ENCODE measurements at regions not wholly inside any gene's neighbourhood (a gene's known extent, or its start where the extent isn't known, plus 50 kb on each side); places are given as distances from the start of the nearest gene placed in this dataset.
"Not testable (repeated sequence)": the region's sequence is repeated elsewhere in the genome, so short reads cannot be mapped to it uniquely, and the experiment has no call there.

DNA sequence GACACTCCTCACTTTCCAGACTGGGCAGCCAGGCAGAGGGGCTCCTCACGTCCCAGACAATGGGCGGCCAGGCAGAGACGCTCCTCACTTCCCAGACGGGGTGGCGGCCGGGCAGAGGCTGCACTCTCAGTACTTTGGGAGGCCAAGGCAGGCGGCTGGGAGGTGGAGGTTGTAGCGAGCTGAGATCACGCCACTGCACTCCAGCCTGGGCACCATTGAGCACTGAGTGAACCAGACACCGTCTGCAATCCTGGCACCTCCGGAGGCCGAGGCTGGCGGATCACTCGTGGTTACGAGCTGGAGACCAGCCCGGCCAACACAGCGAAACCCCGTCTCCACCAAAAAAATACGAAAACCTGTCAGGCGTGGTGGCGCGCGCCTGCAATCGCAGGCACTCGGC, 134.1 kb upstream of the BOD1L1 start:
- not testable (repeated sequence) for DNase-seq (ENCODE audit: low read depth in 4 of 4, low spot score in 2 of 4)

DNA sequence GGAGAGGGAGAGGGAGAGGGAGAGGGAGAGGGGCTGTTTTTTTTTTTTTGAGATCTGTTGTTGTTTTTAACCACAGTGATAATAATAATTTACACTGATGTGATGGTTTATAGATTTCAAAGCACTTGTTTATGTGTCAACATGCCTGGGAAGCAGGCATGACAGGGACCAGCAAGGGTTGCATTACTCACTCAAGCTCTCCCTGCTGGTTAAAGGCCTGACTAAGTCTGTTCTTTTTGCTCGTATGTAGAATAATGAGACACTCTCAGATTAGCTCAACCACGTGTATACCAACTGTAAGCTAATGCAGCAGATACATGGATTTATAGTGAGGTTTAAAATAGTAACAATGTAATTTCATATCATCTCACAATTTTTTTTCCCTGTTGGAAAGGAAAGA, 134.6 kb upstream of the BOD1L1 start:
- DNase-seq (ENCODE audit: low read depth in 4 of 4, low spot score in 2 of 4), result no peak

GRCh38 chr4:13763707-13764106, 136.2 kb upstream of the BOD1L1 start:
- no peak for DNase-seq (ENCODE audit: low read depth in 4 of 4, low spot score in 2 of 4)

GRCh38 chr4:13765539-13765938, 138.0 kb upstream of the BOD1L1 start:
- DNase-seq (ENCODE audit: low read depth in 4 of 4, low spot score in 2 of 4), result no peak

DNA sequence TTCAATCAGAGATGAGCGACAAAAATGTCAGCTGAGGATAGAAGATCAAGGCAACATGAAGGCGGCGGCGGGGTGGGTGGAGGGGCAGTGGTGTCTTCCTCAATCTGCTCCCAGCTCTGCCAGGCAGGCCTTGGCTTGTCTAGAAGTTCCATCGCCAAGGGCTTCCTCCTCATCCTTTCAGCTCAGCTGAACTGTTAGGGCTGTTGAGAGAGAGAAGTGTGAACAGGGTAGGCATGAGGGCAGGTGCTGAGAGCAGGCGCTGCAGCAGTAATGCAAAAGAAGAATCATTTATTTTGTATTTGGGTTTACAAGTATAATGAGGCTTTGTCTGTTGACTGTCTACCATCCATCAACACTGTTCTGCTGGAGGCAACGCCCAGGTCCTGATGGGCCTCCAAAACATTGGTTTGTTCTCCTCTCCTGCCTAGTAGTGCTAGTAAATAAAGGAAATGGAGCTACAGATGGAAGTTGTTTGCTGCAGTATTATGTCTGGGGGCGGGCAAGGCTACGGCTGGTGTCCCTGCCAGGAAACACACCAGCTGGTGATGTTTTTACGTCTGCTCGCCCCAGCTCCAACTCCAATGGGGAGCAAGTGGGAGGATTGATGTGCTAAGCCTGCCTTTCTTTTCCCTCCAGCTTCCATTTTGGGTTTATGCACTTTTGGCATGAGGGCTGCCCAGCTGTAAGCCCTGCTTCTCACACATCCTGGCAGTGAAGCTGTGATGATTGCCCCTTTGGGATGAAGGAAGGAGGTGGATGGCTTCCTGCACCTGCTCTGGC, 139.4 kb upstream of the BOD1L1 start:
- no peak for DNase-seq (ENCODE audit: low read depth in 4 of 4, low spot score in 2 of 4)

- no peak for DNase-seq (ENCODE audit: low read depth in 4 of 4, low spot score in 2 of 4)
These were observed 149.8 kb upstream of the BOD1L1 start for GRCh38 chr4:13777341-13777740.

- no peak for DNase-seq (ENCODE audit: low read depth in 4 of 4, low spot score in 2 of 4)
These were observed 150.8 kb upstream of the BOD1L1 start for GRCh38 chr4:13778367-13778766.

DNA sequence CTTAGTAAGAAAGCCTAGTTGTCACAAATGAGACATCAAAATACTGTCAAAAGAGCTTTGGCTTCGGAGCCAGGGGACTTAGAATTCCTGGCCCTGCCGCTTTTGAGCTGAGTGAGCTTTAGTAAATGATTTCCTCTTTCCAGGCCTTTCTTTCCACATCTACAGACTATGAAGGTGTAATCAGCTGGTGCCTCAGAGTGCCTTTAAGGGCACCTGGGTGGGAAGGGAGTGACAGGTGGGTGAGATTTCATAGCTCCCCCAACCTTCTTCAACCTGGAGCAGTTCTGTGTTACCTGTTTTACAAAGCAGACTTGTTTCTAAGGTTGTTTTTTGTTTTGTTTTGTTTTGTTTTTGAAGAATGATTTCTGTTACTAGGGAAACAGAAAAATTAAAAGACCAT, 154.7 kb upstream of the BOD1L1 start:
- DNase-seq (ENCODE audit: low read depth in 4 of 4, low spot score in 2 of 4), result no peak

GRCh38 chr4:13783800-13784411, 156.4 kb upstream of the BOD1L1 start:
- no peak for DNase-seq (ENCODE audit: low read depth in 4 of 4, low spot score in 2 of 4)

DNA sequence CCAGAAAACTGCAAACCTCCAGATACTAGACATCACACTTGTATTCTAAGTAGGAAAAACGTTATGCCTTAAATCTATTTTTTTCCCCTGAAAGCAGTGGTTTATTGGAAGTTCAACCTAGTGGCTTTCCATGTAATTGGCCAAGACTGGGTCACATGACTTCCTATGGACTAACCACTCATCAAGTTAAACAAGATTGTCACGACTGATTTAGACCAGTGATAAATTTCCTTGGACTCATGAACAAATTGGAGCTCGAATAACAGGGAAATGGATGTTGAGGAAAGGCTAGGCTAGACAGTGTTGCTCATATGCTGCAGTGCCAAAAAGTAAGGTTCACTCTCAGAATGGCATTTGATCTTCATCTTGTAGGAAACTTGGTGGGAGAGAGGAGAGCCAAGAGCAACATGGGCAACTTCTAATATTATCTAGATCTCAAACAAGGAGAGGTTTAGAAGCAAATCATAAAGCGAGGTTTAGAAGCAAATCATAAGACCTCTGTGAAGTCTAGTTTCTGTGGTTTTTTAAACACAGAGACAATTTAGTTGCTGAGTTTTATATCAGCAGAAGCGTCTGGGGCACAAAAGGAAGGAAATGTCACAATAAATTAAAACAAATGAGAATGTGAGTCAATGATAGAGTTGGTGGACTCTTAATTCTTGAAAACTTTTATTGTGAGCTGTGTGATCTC, 165.6 kb upstream of the BOD1L1 start:
- no peak for DNase-seq (ENCODE audit: low read depth in 4 of 4, low spot score in 2 of 4)

GRCh38 chr4:13794819-13795565, 167.5 kb upstream of the BOD1L1 start:
- DNase-seq (ENCODE audit: low read depth in 4 of 4, low spot score in 2 of 4), result no peak

GRCh38 chr4:13797061-13797460, 169.5 kb upstream of the BOD1L1 start:
- DNase-seq (ENCODE audit: low read depth in 4 of 4, low spot score in 2 of 4), result no peak

- no peak for DNase-seq (ENCODE audit: low read depth in 4 of 4, low spot score in 2 of 4)
These were observed 187.7 kb upstream of the BOD1L1 start for GRCh38 chr4:13815231-13815630.

DNA sequence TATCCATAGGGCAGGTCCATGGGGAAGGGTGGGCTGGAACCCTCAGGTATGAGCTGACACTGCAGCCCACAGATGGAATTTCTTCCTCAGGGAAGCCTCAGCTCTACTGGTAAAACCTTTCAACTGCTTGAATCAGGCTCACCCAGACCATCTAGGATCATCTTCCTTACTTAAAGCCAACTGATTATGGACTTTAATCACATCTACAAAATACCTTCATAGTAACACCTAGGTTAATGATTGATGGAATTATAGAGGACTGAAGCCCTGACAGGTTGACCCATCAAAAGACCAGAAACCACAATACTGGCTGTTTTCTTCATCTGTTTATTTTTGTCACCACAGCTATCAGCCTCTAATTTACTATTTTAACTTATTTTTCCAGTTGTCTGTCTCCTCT, 188.9 kb upstream of the BOD1L1 start:
- no peak for DNase-seq (ENCODE audit: low read depth in 4 of 4, low spot score in 2 of 4)

- DNase-seq (ENCODE audit: low read depth in 4 of 4, low spot score in 2 of 4), result no peak
These were observed 194.0 kb upstream of the BOD1L1 start for GRCh38 chr4:13821522-13821921.

GRCh38 chr4:13825822-13826221, 198.3 kb upstream of the BOD1L1 start:
- not testable (repeated sequence) for DNase-seq (ENCODE audit: low read depth in 4 of 4, low spot score in 2 of 4)

- DNase-seq (ENCODE audit: low read depth in 4 of 4, low spot score in 2 of 4), result no peak
These were observed 201.9 kb upstream of the BOD1L1 start for GRCh38 chr4:13829457-13829856.

- DNase-seq (ENCODE audit: low read depth in 4 of 4, low spot score in 2 of 4), result no peak
These were observed 202.9 kb upstream of the BOD1L1 start for GRCh38 chr4:13830449-13830848.

DNA sequence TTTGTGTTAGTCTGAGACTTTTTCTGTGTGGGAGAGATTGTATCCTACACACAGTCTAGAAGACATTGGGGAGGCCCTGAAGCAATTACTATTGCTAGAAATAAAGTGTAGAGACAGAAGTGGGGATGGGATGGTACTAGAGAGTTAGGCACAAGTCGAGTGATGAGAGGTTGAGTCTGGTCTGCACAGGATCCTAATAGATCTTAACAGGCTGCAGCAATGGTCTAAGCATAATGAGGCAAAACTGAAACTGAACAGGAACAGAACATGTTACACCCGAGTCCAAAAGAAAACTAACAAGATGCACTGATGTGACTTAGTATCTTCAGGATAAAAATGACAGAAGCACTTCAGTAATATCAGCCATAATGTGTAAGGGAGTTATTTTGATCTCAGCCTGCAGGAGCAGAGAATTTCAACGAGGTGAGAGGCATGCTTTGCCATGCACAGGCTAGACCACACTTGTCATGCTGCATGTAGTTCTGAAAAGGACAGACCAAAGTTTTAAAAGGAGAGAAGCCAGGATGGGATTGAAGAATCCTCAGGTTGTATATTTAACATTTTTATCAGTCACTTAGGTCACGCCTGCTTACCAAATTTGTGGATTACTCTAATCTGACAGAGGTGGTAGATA, 205.8 kb upstream of the BOD1L1 start:
- DNase-seq (ENCODE audit: low read depth in 4 of 4, low spot score in 2 of 4), result no peak

Data from left renal cortex interstitium (tissue), 4 donors.